H9 (cell line): ENCODE measurements at regions not wholly inside any gene's neighbourhood (a gene's known extent, or its start where the extent isn't known, plus 50 kb on each side); places are given as distances from the start of the nearest gene placed in this dataset.

ENCODE experiments used
- DNase-seq: peaks from one replicate; pipeline ENCODE4 v3.0.0-alpha.2; 2017
- H2AFZ ChIP-seq: one replicate; pipeline ENCODE4 v1.6.1; 2013; ENCODE audit warnings: mild to moderate bottlenecking, low read length, control low read depth, moderate library complexity
- H2AK5ac ChIP-seq: 2 replicates; pipeline ENCODE4 v1.6.1; 2013; ENCODE audit warnings: low read length, control low read depth, mixed read lengths; ENCODE audit not compliant: insufficient read length
- H2BK120ac ChIP-seq: one replicate; pipeline ENCODE4 v1.6.1; 2013; ENCODE audit warnings: low read depth, mild to moderate bottlenecking, low read length, control low read depth, inconsistent platforms; ENCODE audit not compliant: poor library complexity, severe bottlenecking
- H2BK12ac ChIP-seq: 2 replicates; pipeline ENCODE4 v1.6.1; 2013; ENCODE audit warnings: low read length, control low read depth, mixed read lengths, low read depth; ENCODE audit not compliant: insufficient read length
- H2BK15ac ChIP-seq: 2 replicates; pipeline ENCODE4 v1.6.1; 2013; ENCODE audit warnings: low read depth, low read length, control low read depth
- H2BK20ac ChIP-seq: one replicate; pipeline ENCODE4 v1.6.1; 2013; ENCODE audit warnings: low read depth, mild to moderate bottlenecking, low read length, control low read depth, inconsistent platforms; ENCODE audit not compliant: poor library complexity, severe bottlenecking
- H2BK5ac ChIP-seq: 2 replicates; pipeline ENCODE4 v1.6.1; 2013; ENCODE audit warnings: low read length, control low read depth, mixed read lengths; ENCODE audit not compliant: insufficient read length
- H3K14ac ChIP-seq: 2 replicates; pipeline ENCODE4 v1.6.1; 2013; ENCODE audit warnings: low read length, control low read depth; ENCODE audit not compliant: insufficient read depth
- H3K18ac ChIP-seq: 2 replicates; pipeline ENCODE4 v1.6.1; 2013; ENCODE audit warnings: low read depth, mild to moderate bottlenecking, mixed read lengths, low read length, control low read depth; ENCODE audit not compliant: insufficient read length
- H3K23ac ChIP-seq: 2 replicates; pipeline ENCODE4 v1.6.1; 2013; ENCODE audit warnings: low read length, control low read depth, mixed read lengths, low read depth; ENCODE audit not compliant: insufficient read length
- H3K23me2 ChIP-seq: 2 replicates; pipeline ENCODE4 v1.6.1; 2013; ENCODE audit warnings: low read depth, mild to moderate bottlenecking, mixed read lengths, low read length, control low read depth; ENCODE audit not compliant: insufficient read length, poor library complexity, severe bottlenecking
- H3K27ac ChIP-seq: 2 replicates; pipeline ENCODE4 v1.5.1; 2013; ENCODE audit warnings: low read length, control low read depth, mixed read lengths, low read depth; ENCODE audit not compliant: insufficient read length
- H3K27me3 ChIP-seq: 2 replicates; pipeline ENCODE4 v1.6.1; 2013; ENCODE audit warnings: low read length, control low read depth, inconsistent platforms; ENCODE audit not compliant: insufficient read depth
- H3K4ac ChIP-seq: 2 replicates; pipeline ENCODE4 v1.6.1; 2013; ENCODE audit warnings: low read depth, mild to moderate bottlenecking, control low read depth, inconsistent platforms, low read length, moderate library complexity
- H3K4me1 ChIP-seq: 2 replicates; pipeline ENCODE4 v1.6.1; 2013; ENCODE audit warnings: low read length, control low read depth, inconsistent platforms; ENCODE audit not compliant: insufficient read depth
- H3K4me2 ChIP-seq: 2 replicates; pipeline ENCODE4 v1.6.1; 2013; ENCODE audit warnings: low read length, control low read depth, mixed read lengths; ENCODE audit not compliant: insufficient read length, insufficient read depth
- H3K56ac ChIP-seq: 2 replicates; pipeline ENCODE4 v1.6.1; 2013; ENCODE audit warnings: low read depth, mild to moderate bottlenecking, mixed read lengths, low read length, control low read depth; ENCODE audit not compliant: insufficient read length
- H3K79me1 ChIP-seq: 2 replicates; pipeline ENCODE4 v1.6.1; 2013; ENCODE audit warnings: low read depth, mild to moderate bottlenecking, moderate library complexity, low read length, control low read depth, inconsistent platforms; ENCODE audit not compliant: insufficient read depth, poor library complexity, severe bottlenecking
- H3K79me2 ChIP-seq: 2 replicates; pipeline ENCODE4 v1.6.1; 2013; ENCODE audit warnings: low read length, control low read depth, inconsistent platforms; ENCODE audit not compliant: insufficient read depth
- H3K9ac ChIP-seq: 2 replicates; pipeline ENCODE4 v1.6.1; 2013; ENCODE audit warnings: low read length, control low read depth, mixed read lengths; ENCODE audit not compliant: insufficient read length; ENCODE audit errors: extremely low read depth
- H3K9me3 ChIP-seq: one replicate; pipeline ENCODE4 v1.6.1; 2013; ENCODE audit warnings: low read depth, low read length, inconsistent platforms; ENCODE audit not compliant: control insufficient read depth
- H3T11ph ChIP-seq: one replicate; pipeline ENCODE4 v1.6.1; 2013; ENCODE audit warnings: mild to moderate bottlenecking, low read length, control low read depth, inconsistent platforms
- H4K20me1 ChIP-seq: one replicate; pipeline ENCODE4 v1.6.1; 2013; ENCODE audit not compliant: control insufficient read depth, insufficient read length, insufficient read depth
- H4K5ac ChIP-seq: 2 replicates; pipeline ENCODE4 v1.6.1; 2013; ENCODE audit warnings: low read depth, mild to moderate bottlenecking, mixed read lengths, low read length, control low read depth; ENCODE audit not compliant: insufficient read length
- H4K8ac ChIP-seq: replicated peaks from 2 replicates; pipeline ENCODE4 v1.6.1; 2013; ENCODE audit warnings: low read length, control low read depth, mixed read lengths, low read depth; ENCODE audit not compliant: insufficient read length
- H4K91ac ChIP-seq: 2 replicates; pipeline ENCODE4 v1.6.1; 2013; ENCODE audit warnings: low read depth, mild to moderate bottlenecking, moderate library complexity, mixed read lengths, low read length, control low read depth; ENCODE audit not compliant: insufficient read length
- H3K27ac Mint-ChIP-seq, 3 experiments: 2 replicates in 2 of 3; 3 replicates in 1 of 3; pipeline ENCODE4 v1.8.0; 2020 to 2021; ENCODE audit warnings: mixed read lengths in 3 of 3, mild to moderate bottlenecking in 1 of 3, moderate library complexity in 1 of 3
- H3K27me3 Mint-ChIP-seq: 2 replicates; pipeline ENCODE4 v1.8.0; 2021; ENCODE audit warnings: low read depth, mild to moderate bottlenecking, moderate library complexity, mixed read lengths
- H3K36me3 Mint-ChIP-seq, 3 experiments: 2 replicates in 2 of 3; 3 replicates in 1 of 3; pipeline ENCODE4 v1.8.0; 2020 to 2021; ENCODE audit warnings: low read depth in 3 of 3, mixed read lengths in 3 of 3; ENCODE audit not compliant: insufficient read depth in 1 of 3
- H3K4me1 Mint-ChIP-seq, 2 experiments: 2 replicates each; pipeline ENCODE4 v1.8.0; 2020; ENCODE audit warnings: mixed read lengths in 2 of 2
- H3K4me3 Mint-ChIP-seq, 2 experiments: 2 replicates in 1 of 2; 3 replicates in 1 of 2; pipeline ENCODE4 v1.8.0; 2020 to 2021; ENCODE audit warnings: mild to moderate bottlenecking in 2 of 2, mixed read lengths in 2 of 2, moderate library complexity in 1 of 2
- H3K9me3 Mint-ChIP-seq, 2 experiments: 2 replicates in 1 of 2; 3 replicates in 1 of 2; pipeline ENCODE4 v1.8.0; 2020; ENCODE audit warnings: mild to moderate bottlenecking in 2 of 2, mixed read lengths in 2 of 2, moderate library complexity in 1 of 2
- CTCF ChIP-seq: fragments of 200-600 bp; sonication (generic); conservative IDR thresholded peaks from 3 replicates; pipeline ENCODE4 v1.8.0; 2021; ENCODE audit warnings: antibody characterized with exemption, mild to moderate bottlenecking
- WGBS: extraction: QIAGEN DNeasy Blood & Tissue Kit; methylation state at CpG from one replicate; pipeline ENCODE4 v1.1.7; 2013; ENCODE audit warnings: missing lambda C conversion rate, low lambda C conversion rate, mixed read lengths; ENCODE audit not compliant: insufficient read length; ENCODE audit errors: extremely low coverage; 5-methylcytosine and 5-hydroxymethylcytosine counted together

GRCh38 chr4:126466848-126467247 is 1152.1 kb downstream of the FAT4 start:
- DNase-seq = no peak
- Histone ChIP-seq H3K27ac (no peak overlapping the region), H3K18ac (no peak overlapping the region), H4K20me1 (no peaks in the 10 kb centered on the region), H3T11ph (no peak overlapping the region), H3K4me1 (no peaks in the 10 kb centered on the region), H3K4me2 (no peak overlapping the region), H3K23me2 (no peaks in the 10 kb centered on the region), H2BK120ac (no peak overlapping the region), H2AFZ (no peak overlapping the region), H3K4ac (no peak overlapping the region), H2BK12ac (no peak overlapping the region), H3K23ac (no peak overlapping the region), H3K27me3 (no peaks in the 10 kb centered on the region), H4K5ac (no peak overlapping the region), H2BK15ac (no peak overlapping the region), H3K14ac (no peak overlapping the region), H4K8ac (no peak overlapping the region), H4K91ac (no peak overlapping the region), H3K9ac (no peak overlapping the region), H3K79me1 (no peaks in the 10 kb centered on the region), H2AK5ac (no peak overlapping the region), H2BK5ac (no peak overlapping the region), H3K9me3 (no peaks in the 10 kb centered on the region), H3K79me2 (no peaks in the 10 kb centered on the region), H2BK20ac (no peak overlapping the region), H3K56ac (no peak overlapping the region)
- TF ChIP-seq CTCF = no peak
- H3K4me3 Mint-ChIP-seq = no peak overlapping the region
- H3K4me1 Mint-ChIP-seq = no peaks in the 10 kb centered on the region
- no peak overlapping the region for H3K27ac Mint-ChIP-seq
- H3K27me3 Mint-ChIP-seq = no peaks in the 10 kb centered on the region
- no peaks in the 10 kb centered on the region for H3K36me3 Mint-ChIP-seq
- no peaks in the 10 kb centered on the region for H3K9me3 Mint-ChIP-seq
- no CpG with 5 or more reads among the region's 2 CpGs for WGBS
